Mesenchymal stem cell (in vitro differentiated cells and primary cell): ENCODE measurements at regions not wholly inside any gene's neighbourhood (a gene's known extent, or its start where the extent isn't known, plus 50 kb on each side); places are given as distances from the start of the nearest gene placed in this dataset.

Experiments used
- DNase-seq: peaks from one replicate; pipeline ENCODE4 v3.0.0-alpha.2; 2013
- H2AFZ ChIP-seq: one replicate; pipeline ENCODE4 v1.6.1; 2013; ENCODE audit warnings: low read depth, mild to moderate bottlenecking, control low read depth, inconsistent platforms, low read length, moderate library complexity
- H2AK5ac ChIP-seq: 2 replicates; pipeline ENCODE4 v1.6.1; 2013; ENCODE audit warnings: low read length, moderate library complexity, mild to moderate bottlenecking, inconsistent platforms; ENCODE audit not compliant: severe bottlenecking
- H2BK120ac ChIP-seq: one replicate; pipeline ENCODE4 v1.6.1; 2013; ENCODE audit warnings: low read depth, mild to moderate bottlenecking, inconsistent platforms, low read length, moderate library complexity
- H2BK12ac ChIP-seq, 2 experiments: one replicate each; pipeline ENCODE4 v1.6.1; 2013; ENCODE audit warnings: inconsistent platforms in 2 of 2, low read length in 2 of 2, mild to moderate bottlenecking in 2 of 2, moderate library complexity in 2 of 2, control low read depth in 1 of 2
- H2BK15ac ChIP-seq: one replicate; pipeline ENCODE4 v1.6.1; 2013; ENCODE audit warnings: mild to moderate bottlenecking, low read depth, inconsistent platforms; ENCODE audit not compliant: poor library complexity, severe bottlenecking
- H2BK5ac ChIP-seq: 2 replicates; pipeline ENCODE4 v1.6.1; 2013; ENCODE audit warnings: low read depth, mild to moderate bottlenecking, low read length, control low read depth, inconsistent platforms; ENCODE audit not compliant: poor library complexity, severe bottlenecking
- H3K14ac ChIP-seq, 2 experiments: one replicate each; pipeline ENCODE4 v1.6.1; 2013; ENCODE audit warnings: inconsistent platforms in 2 of 2, low read length in 2 of 2, control low read depth in 1 of 2, mild to moderate bottlenecking in 1 of 2, moderate library complexity in 1 of 2
- H3K18ac ChIP-seq, 2 experiments: one replicate each; pipeline ENCODE4 v1.6.1; 2013; ENCODE audit warnings: inconsistent platforms in 2 of 2, low read length in 2 of 2, control low read depth in 1 of 2, low read depth in 1 of 2, mild to moderate bottlenecking in 1 of 2
- H3K23ac ChIP-seq, 2 experiments: one replicate each; pipeline ENCODE4 v1.6.1; 2013; ENCODE audit warnings: inconsistent platforms in 2 of 2, low read length in 2 of 2, mild to moderate bottlenecking in 2 of 2, moderate library complexity in 2 of 2, control low read depth in 1 of 2
- H3K27ac ChIP-seq: 2 replicates; pipeline ENCODE4 v1.5.1; 2013; ENCODE audit warnings: mild to moderate bottlenecking, moderate library complexity, low read length, control low read depth, inconsistent platforms; ENCODE audit not compliant: poor library complexity, severe bottlenecking
- H3K27me3 ChIP-seq, 2 experiments: 2 replicates each; pipeline versions ENCODE4 v1.6.1 to v1.7.0; 2013; ENCODE audit warnings: low read length in 2 of 2, mild to moderate bottlenecking in 2 of 2, moderate library complexity in 2 of 2, control low read depth in 1 of 2, inconsistent platforms in 1 of 2; ENCODE audit not compliant: control insufficient read depth in 1 of 2, insufficient read depth in 1 of 2
- H3K36me3 ChIP-seq, 2 experiments: 2 replicates each; pipeline versions ENCODE4 v1.6.1 to v1.7.0; 2013; ENCODE audit warnings: low read length in 2 of 2, control low read depth in 1 of 2, inconsistent platforms in 1 of 2, low read depth in 1 of 2, mild to moderate bottlenecking in 1 of 2; ENCODE audit not compliant: insufficient read depth in 2 of 2, control insufficient read depth in 1 of 2
- H3K4ac ChIP-seq, 2 experiments: one replicate each; pipeline ENCODE4 v1.6.1; 2013; ENCODE audit warnings: inconsistent platforms in 2 of 2, low read length in 2 of 2, mild to moderate bottlenecking in 2 of 2, moderate library complexity in 2 of 2, control low read depth in 1 of 2, low read depth in 1 of 2
- H3K4me1 ChIP-seq: 2 replicates; pipeline ENCODE4 v1.6.1; 2013; ENCODE audit warnings: low read depth, low read length, control low read depth; ENCODE audit not compliant: control insufficient read depth, insufficient read depth
- H3K4me2 ChIP-seq: 2 replicates; pipeline ENCODE4 v1.6.1; 2013; ENCODE audit warnings: low read length, mild to moderate bottlenecking, inconsistent platforms; ENCODE audit not compliant: poor library complexity, severe bottlenecking
- H3K4me3 ChIP-seq, 2 experiments: 2 replicates each; pipeline versions ENCODE4 v1.5.1 to v1.7.0; 2013; ENCODE audit warnings: low read length in 2 of 2, mild to moderate bottlenecking in 2 of 2, control low read depth in 1 of 2, low read depth in 1 of 2; ENCODE audit not compliant: insufficient read depth in 1 of 2
- H3K79me1 ChIP-seq: replicated peaks from 2 replicates; pipeline ENCODE4 v1.6.1; 2013; ENCODE audit warnings: mild to moderate bottlenecking, control low read depth, low read length, inconsistent platforms; ENCODE audit not compliant: poor library complexity, severe bottlenecking
- H3K9ac ChIP-seq: 2 replicates; pipeline ENCODE4 v1.7.0; 2013; ENCODE audit warnings: mild to moderate bottlenecking, low read length, moderate library complexity
- H3K9me3 ChIP-seq: 2 replicates; pipeline ENCODE4 v1.7.0; 2013; ENCODE audit warnings: mild to moderate bottlenecking, low read length; ENCODE audit not compliant: control insufficient read depth
- H4K8ac ChIP-seq: one replicate; pipeline ENCODE4 v1.6.1; 2013; ENCODE audit warnings: inconsistent platforms, mild to moderate bottlenecking, low read length, moderate library complexity
- H4K91ac ChIP-seq: one replicate; pipeline ENCODE4 v1.6.1; 2013; ENCODE audit warnings: mild to moderate bottlenecking, low read length, inconsistent platforms
- whole genome bisulfite sequencing: methylation state at CpG from one replicate; pipeline ENCODE4 v1.1.7; 2013; ENCODE audit warnings: mixed read lengths; 5-methylcytosine and 5-hydroxymethylcytosine counted together

DNA sequence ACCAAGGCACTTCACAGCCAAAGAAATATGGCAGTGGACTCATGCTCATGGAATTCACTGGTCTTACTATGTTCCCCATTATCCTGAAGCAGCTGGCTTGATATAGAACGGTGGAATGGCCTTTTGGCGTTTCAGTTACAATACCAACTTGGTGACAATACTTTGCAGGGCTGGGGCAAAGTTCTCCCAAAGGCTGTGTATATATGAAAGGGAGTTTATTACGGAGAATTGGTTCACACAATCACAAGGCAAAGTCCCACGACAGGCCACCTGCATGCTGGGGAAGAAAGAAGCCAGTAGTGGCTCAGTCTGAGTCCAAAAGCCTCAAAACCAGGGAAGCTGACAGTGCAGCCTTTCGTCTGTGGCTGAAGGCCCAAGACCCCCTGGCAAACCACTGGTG is 50.8 kb upstream of the SMARCAD1 start:
- Histone ChIP-seq H2BK120ac (no peak overlapping the region), H2BK15ac (no peak overlapping the region), H3K4ac (no peak overlapping the region), H2AFZ (no peak overlapping the region), H3K23ac (no peak overlapping the region), H3K27me3 (no peaks in the 10 kb centered on the region), H2BK5ac (no peak overlapping the region), H4K91ac (no peak overlapping the region), H3K79me1 (no peaks in the 10 kb centered on the region), H3K9ac (no peak overlapping the region), H3K36me3 (no peaks in the 10 kb centered on the region), H3K4me1 (no peaks in the 10 kb centered on the region), H3K18ac (no peak overlapping the region), H3K4me2 (no peak overlapping the region), H2AK5ac (no peak overlapping the region), H3K9me3 (peaks cover 3% of the 10 kb centered on the region), H3K14ac (no peak overlapping the region), H4K8ac (no peak overlapping the region), H3K27ac (no peak overlapping the region), H2BK12ac (no peak overlapping the region), H3K4me3 (no peak overlapping the region)
- DNase-seq: no peak
- WGBS: 61% methylated on average over 5 of the region's 5 CpGs
